CD1c-positive myeloid dendritic cell (primary cell): ENCODE measurements at regions not wholly inside any gene's neighbourhood (a gene's known extent, or its start where the extent isn't known, plus 50 kb on each side); places are given as distances from the start of the nearest gene placed in this dataset.
A peak's percentile ranks its signal among the peaks of the same experiment; 100 is the strongest.
"Not testable (repeated sequence)": the region's sequence is repeated elsewhere in the genome, so short reads cannot be mapped to it uniquely, and the experiment has no call there.

Experiments
- DNase-seq: peaks from one replicate; pipeline ENCODE4 v3.0.0-alpha.2; 2016; ENCODE audit errors: extremely low spot score

- DNase-seq, result no peak
Measured at GRCh38 chr20:48440916-48441315, 386.9 kb downstream of the PREX1 start.

DNA sequence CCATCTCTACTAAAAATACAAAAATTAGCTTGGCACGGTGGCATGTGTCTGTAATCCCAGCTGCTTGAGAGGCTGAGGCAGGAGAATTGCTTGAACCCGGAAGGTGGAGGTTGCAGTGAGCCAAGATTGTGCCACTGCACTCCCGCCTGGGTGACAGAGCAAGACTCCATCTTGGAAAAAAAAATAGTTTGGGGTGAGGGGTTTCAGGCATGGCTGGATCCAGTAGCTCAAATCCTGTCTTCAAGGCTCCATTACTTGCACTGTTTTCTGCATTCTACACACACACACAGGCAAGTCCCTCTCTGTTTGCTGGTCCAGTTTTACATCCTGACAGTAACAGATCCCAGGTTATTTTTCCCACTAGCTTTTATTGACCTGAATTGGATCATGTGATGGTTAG, 387.5 kb downstream of the PREX1 start:
- not testable (repeated sequence) for DNase-seq

- DNase-seq, result no peak
Measured at GRCh38 chr20:48437146-48437545, 390.7 kb downstream of the PREX1 start.

- not testable (repeated sequence) for DNase-seq
Measured at GRCh38 chr20:48436609-48437008, 391.2 kb downstream of the PREX1 start.

DNA sequence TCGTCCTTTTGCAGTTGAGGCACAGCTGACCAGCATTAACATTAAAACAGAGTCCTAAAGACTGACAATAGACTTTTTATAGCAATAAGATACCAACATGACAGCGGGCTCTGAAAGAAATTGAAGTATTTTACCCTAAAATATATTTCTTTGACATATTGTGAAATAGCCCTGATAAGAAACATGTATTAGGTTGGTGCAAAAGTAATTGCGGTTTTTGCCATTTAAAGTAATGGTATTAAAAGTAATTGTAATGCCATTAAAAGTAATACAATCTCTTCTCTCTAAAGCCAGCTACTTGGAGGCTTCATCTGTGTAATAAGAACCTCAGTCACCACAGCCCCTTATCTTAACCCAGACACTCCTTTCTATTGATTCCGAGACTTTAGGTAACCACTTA, 394.6 kb downstream of the PREX1 start:
- DNase-seq, result no peak

- no peak for DNase-seq
Measured at GRCh38 chr20:48432494-48432832, 395.3 kb downstream of the PREX1 start.

DNA sequence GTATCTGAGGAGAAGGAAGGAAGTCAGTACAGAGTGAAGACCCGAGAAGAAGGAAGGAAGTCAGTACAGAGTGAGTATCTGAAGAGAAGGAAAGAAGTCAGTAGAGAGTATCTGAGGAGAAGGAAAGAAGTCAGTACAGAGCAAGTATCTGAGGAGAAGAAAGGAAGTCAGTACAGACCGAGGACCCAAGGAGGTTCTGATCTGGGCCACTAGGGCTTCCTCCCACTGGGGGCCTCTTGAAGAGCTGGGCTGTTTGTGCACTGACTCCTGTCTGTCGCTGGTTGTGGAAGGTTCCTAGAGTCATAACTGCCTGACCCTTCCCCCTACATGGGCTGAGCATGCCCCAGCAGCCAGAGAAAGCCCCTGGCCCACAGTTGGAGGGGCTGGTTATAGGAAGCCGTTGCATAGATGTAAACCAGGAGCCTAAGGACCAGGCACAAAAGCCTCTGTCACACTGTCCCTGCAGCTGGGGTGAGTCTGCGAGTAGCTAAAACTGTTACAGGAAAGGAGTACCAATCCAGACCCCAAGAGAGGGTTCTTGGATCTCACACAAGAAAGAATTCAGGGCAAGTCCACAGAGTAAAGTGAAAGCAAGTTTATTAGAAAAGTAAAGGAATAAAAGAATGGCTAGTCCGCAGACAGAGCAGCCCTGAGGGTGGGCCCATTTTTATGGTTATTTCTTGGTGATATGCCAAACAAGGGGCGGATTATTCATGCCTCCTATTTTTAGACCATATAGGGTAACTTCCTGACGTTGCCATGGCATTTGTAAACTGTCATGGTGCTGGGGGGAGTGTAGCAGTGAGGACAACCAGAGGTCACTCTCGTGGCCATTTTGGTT, 395.9 kb downstream of the PREX1 start:
- DNase-seq, result no peak

DNA sequence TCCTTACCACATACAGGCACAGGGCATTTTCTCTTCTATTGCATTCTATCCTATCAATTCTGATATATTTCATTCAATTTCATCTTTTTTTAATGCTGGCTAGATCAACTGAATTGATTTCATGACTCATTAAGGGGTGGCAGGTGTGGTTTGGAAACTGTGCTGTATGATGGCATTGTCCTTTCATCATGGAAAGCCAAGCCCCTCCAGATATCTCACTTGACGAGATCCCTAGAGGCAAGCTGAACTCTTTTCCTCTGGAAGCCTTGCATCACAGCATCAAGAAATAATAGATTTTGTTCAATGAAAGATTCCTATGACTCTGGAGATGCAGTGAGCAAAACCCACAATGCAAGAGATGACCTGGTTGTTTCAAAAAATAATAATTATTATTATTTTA, 401.2 kb downstream of the PREX1 start:
- DNase-seq, result no peak

DNA sequence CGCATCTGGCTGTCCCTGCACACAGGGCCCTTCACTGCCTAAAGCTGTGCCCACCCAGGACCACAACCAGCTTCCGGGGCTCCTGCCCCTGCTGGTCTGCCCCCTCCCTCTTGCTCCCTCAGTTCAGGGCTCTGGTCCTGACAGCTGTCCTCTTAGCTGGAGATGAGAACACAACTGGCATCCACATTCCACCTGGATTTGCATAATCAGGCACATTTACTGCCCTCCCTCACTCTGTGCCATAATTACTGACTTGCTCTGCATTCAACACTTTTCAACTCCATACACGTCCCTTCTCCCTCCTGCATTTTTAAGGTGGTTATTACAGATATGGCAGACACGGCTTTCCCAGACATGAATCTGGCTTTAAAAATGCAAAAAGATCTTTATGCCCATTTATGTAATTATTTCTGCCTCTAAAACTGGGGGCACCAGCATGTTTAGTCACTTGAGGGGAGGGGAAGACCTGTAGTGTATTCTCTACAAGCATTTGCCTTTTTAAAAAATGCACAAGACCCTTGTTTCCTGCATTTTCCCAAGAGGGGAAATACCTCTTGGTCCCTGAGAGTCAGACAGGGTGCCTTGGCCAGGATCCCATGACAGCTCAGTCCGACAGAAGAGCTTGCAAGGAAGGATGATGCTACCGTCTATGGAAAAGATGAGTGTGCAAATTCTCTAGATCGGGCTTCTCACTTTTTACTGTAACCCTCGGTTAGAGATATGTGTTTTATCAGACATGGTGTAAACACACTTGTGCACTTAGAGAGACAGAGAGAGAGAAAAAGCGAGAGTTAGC, 401.8 kb downstream of the PREX1 start:
- DNase-seq, result no peak

DNA sequence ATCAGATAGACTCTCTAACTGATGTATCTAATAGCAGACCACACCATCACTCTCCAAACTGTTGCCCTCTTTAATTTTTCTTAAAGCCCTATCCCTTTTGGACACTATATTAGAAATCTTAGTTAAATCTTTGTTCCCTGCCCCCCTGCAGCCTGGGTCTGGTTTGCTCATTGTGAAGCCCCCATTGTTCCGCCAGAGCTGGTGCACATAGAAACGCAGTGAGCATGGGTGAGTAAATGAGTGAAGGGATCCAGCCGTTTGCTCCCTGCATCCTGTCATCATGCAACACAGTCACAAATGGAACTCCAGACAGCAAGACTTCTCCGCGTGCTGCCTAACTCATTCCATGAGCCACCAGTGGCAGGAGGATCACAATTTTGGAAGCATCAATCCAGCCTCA, 402.5 kb downstream of the PREX1 start:
- no peak for DNase-seq

GRCh38 chr20:48422242-48422960, 405.4 kb downstream of the PREX1 start:
- no peak for DNase-seq

DNA sequence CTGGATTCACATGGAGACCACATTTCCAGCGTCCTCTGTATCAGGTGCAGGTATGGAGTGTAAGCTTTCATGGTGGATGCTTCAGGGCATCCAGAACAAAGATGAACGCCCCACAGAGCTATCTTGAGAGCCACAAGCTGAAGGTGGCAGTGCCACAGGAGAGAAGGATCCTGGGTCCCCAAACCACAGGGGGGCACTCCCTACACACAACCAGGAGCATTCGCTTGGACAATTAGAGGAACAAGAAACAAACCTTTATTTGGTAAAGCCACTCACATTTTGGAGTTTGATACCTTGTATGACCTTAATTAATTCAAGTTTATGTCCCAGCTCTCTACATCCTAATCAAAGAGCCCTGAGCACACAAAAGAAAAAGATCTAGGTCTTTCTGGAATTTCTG, 406.3 kb downstream of the PREX1 start:
- no peak for DNase-seq

- no peak for DNase-seq
Measured at GRCh38 chr20:48420176-48420575, 407.6 kb downstream of the PREX1 start.

DNA sequence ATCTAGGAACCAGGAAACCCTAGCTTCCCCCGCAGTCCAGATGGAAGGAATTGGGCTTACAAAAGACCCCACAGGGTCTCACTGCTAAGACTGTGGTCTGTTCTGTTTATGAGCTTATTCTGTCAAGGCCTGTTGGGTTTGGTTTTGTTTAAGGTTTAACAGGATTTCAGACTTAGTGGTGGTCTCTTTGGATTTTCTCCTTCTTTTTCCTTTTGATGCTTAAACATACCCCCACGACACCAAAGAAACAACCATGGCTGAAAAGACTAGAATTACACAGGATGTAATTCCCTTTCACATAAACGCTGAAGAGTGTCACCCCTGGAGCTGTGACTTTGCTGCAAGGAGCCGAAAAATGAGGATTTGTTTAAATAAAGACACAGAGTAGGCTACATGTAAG, 408.6 kb downstream of the PREX1 start:
- no peak for DNase-seq

DNA sequence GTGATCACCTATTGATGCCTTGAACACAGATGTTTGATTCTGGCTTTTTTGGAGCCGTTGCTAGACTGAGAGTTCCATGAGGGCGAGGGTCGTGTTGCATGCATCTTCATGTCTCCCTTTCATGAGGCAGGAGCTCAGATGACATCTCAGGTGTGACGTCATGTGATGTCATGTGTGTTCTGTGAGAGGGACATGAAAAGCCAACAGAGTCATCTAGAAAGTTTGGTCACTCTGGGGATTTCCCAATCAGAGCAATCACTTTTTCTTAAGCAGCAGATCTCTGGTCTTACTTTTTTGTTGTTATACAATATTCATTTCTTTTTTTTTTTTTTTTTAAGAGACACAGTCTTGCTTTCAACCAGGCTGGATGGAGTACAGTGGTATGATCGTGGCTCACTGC, 411.8 kb downstream of the PREX1 start:
- DNase-seq, result no peak

DNA sequence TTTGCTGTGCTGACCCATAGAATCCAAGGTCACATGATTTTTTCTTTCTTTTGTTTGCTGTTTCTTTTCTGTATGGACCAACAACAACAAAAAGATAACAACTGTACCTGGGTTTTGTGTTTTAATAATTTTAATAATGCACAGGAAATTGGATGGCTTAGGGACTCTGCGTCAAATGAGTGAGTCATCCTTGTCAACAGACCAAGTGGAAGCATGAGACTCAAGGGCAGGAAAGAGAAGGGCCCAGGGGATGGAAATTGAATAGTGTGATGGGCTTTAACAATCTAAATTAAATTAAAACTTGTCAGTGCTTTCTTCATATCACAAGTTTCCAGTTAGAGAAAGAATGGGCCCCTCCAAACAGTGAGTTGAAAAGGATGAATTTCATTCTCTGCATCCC, 413.0 kb downstream of the PREX1 start:
- DNase-seq, result no peak

DNA sequence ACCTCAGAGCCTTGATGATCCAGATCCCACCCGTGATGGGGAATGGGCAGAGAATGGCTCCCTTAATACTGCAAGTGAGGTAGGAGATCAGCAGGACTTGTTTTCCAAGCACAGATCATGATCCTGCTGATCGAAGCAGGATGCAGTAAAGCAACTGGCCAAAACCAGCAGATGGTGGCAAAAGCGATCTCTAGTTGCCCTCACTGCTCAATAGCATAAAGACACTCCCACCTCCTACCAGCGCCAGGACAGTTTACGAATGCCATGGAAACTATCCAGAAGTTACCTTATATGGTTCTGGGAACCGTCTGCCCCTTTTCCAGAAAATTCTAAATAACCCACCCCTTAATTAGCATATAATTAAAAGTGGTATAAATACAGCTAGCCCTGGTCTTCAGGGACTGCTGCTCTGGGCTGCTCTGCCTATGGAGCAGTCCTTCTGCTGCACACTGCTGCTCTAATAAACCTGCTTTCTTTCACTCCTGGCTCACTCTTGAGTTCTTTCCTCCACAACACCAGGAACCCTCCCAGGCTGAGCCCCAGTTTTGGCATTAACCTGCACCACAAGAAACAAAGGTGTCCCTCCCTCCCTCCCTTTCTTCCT, 415.8 kb downstream of the PREX1 start:
- DNase-seq, result no peak

GRCh38 chr20:48411245-48411644, 416.6 kb downstream of the PREX1 start:
- DNase-seq, result no peak

DNA sequence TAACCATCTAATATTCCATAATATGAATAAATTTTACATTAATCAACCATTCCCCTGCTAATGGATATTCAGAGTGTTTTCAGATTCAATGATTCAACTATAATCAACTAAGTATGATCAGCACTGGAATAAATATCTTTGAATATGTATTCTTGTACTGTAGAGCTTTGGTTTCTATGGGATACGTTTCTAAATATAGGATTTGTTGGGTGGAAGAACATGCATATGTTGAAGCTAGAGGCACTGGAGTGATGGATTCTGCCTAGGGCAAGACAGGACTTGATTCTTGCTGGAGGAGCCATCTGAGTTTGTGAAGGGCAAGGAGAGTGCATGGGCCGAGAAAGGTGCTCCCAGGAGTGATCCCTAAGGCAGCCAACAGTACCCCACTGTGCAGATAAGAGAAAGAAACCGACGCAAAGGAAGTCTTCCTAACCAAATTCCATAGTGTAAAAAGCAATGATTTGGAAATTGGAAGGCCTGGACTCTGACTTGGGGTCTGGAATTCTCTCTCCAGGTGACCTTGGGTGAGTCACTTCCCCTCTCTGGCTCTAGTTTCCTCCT, 418.7 kb downstream of the PREX1 start:
- DNase-seq, result no peak

- DNase-seq, result no peak
Measured at GRCh38 chr20:48407710-48408109, 420.1 kb downstream of the PREX1 start.

DNA sequence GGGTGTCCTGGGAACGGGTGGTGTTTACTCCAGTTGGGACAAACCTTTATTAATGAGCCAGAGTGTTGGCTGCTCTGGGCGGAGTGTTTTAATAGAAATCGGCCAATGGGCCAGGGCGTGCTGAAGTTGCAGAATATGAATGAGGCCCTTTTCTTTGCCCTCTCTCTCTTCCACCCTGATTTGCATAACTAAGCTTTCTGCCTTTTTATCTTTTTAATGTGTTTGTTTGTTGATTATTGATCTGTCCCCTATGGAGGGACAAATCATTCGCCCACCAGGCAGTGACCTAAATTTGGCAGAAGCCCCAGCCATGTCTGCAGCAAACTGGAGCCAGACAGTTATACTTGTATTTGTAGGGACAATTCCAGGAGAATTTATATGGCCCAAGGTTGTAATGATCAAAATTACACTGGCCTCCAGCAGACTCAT, 420.9 kb downstream of the PREX1 start:
- no peak for DNase-seq

DNA sequence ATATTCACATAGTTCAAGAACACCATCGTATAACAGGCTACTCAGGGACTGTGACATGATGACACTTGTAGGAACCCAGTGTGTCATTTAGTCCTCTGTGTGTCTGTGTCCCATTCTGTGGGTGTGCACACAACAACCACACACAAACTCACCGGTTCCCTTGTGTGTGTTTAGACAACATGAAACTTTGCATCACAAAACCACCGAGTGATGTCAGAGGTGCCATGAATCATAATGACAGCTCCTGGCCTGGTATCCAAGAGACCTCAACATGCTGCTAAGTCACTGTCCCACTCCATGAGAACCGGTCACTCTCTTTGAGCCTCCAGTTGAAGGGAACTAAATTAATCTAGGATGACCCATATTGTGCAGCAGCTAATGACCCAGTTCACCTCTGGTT, 421.3 kb downstream of the PREX1 start:
- peak; percentile 8 for DNase-seq
